ENCODE measurements at regions not wholly inside any gene's neighbourhood (a gene's known extent, or its start where the extent isn't known, plus 50 kb on each side); places are given as distances from the start of the nearest gene placed in this dataset.

- TF ChIP-seq, protein P1, sequence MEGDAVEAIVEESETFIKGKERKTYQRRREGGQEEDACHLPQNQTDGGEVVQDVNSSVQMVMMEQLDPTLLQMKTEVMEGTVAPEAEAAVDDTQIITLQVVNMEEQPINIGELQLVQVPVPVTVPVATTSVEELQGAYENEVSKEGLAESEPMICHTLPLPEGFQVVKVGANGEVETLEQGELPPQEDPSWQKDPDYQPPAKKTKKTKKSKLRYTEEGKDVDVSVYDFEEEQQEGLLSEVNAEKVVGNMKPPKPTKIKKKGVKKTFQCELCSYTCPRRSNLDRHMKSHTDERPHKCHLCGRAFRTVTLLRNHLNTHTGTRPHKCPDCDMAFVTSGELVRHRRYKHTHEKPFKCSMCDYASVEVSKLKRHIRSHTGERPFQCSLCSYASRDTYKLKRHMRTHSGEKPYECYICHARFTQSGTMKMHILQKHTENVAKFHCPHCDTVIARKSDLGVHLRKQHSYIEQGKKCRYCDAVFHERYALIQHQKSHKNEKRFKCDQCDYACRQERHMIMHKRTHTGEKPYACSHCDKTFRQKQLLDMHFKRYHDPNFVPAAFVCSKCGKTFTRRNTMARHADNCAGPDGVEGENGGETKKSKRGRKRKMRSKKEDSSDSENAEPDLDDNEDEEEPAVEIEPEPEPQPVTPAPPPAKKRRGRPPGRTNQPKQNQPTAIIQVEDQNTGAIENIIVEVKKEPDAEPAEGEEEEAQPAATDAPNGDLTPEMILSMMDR (IDR thresholded peaks at IDR 0.05; ENCODE audit: control extremely low read depth, extremely low read depth) = no peak
- 97 to 98% methylated on average over 4 of the region's 4 CpGs for WGBS, 2 donors
- no peak overlapping the region for H3K9ac ChIP-seq (ENCODE audit: insufficient read depth in 1 of 2, low read length in 2 of 2)
- H3K4me3 ChIP-seq = no peak overlapping the region
- H3K27me3 ChIP-seq (ENCODE audit: control insufficient read depth in 3 of 3, insufficient read depth in 3 of 3, low read length in 2 of 3) = no peaks in the 10 kb centered on the region
- H3K9me3 ChIP-seq (ENCODE audit: control insufficient read depth in 4 of 4, insufficient read depth in 3 of 4, low read length in 3 of 4) = no peaks in the 10 kb centered on the region
- H3K27ac ChIP-seq (ENCODE audit: low read depth in 1 of 2, low read length in 1 of 2) = no peak overlapping the region
- no peaks in the 10 kb centered on the region for H3K36me3 ChIP-seq (ENCODE audit: control insufficient read depth in 4 of 4, insufficient read depth in 4 of 4, low read length in 4 of 4)
- peaks cover 0 to 2% (median 0%) of the 10 kb centered on the region in 5 donors for H3K4me1 ChIP-seq (ENCODE audit: control insufficient read depth in 5 of 5, insufficient read depth in 5 of 5, low read length in 5 of 5)
- DNase-seq (no peak), ATAC-seq (ENCODE audit: insufficient read depth, low FRiP score) (no peak)
These were observed 55.6 kb upstream of the TMEM17 start for GRCh38 chr2:62561586-62561985.

DNA sequence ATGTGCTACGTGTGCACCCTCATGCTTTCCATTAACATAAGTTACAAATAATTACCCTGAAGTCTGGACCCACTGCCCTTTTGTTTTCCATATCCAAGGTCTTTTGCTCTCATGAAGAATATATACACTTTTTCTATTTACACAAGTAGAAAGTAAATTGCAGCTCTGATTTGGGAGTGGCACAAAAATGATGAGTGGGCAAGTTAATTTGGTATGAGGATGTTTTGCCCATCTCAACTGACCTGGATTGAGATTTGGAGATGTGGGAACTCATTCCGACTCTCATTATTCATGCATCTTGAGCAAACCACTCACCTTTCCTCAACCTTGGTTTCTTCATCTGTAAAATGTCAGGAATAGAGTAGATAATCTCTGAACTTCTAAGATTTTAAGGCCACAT lies 53.6 kb upstream of the TMEM17 start:
- TF ChIP-seq, protein P1 (IDR thresholded peaks at IDR 0.05; ENCODE audit: control extremely low read depth, extremely low read depth) = no peak
- WGBS, 2 donors = 79 to 92% methylated on average over 2 of the region's 2 CpGs

DNA sequence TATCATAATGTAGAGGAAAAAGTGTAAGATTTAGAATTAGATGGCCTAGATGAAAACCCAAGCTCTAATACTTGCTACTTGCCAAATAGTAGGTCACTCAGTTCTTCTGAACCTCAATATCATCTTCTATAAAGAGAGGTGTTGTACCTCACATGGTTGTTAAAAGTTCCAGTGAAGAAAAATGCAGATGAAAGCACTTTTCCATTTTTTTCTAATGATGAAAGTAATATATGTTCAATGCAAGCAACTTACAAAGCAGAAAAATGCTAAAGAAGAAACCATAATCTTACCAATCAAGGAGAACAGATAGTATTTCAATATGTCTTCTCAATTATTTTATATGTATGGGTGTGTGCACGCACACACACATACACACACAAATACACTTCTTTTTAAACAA lies 52.7 kb upstream of the TMEM17 start:
- 89 to 97% methylated on average over 1 of the region's 1 CpG for WGBS, 2 donors
- Histone ChIP-seq H3K27me3 (ENCODE audit: control insufficient read depth in 3 of 3, insufficient read depth in 3 of 3, low read length in 2 of 3) (no peaks in the 10 kb centered on the region), H3K9me3 (ENCODE audit: control insufficient read depth in 4 of 4, insufficient read depth in 3 of 4, low read length in 3 of 4) (no peaks in the 10 kb centered on the region), H3K9ac (ENCODE audit: insufficient read depth in 1 of 2, low read length in 2 of 2) (no peak overlapping the region), H3K27ac (ENCODE audit: low read depth in 1 of 2, low read length in 1 of 2) (no peak overlapping the region), H3K4me3 (no peak overlapping the region), H3K4me1 (ENCODE audit: control insufficient read depth in 5 of 5, insufficient read depth in 5 of 5, low read length in 5 of 5) (no peaks in the 10 kb centered on the region), H3K36me3 (ENCODE audit: control insufficient read depth in 4 of 4, insufficient read depth in 4 of 4, low read length in 4 of 4) (no peaks in the 10 kb centered on the region)
- DNase-seq = no peak
- no peak for ATAC-seq (ENCODE audit: insufficient read depth, low FRiP score)
- TF ChIP-seq, protein P1 (IDR thresholded peaks at IDR 0.05; ENCODE audit: control extremely low read depth, extremely low read depth) = no peak

More for the DNA sequence above, 53.6 kb upstream of the TMEM17 start:
- no peak overlapping the region for H3K9ac ChIP-seq (ENCODE audit: insufficient read depth in 1 of 2, low read length in 2 of 2)
- no peak overlapping the region for H3K4me3 ChIP-seq
- H3K27ac ChIP-seq (ENCODE audit: low read depth in 1 of 2, low read length in 1 of 2) = no peak overlapping the region
- no peaks in the 10 kb centered on the region for H3K36me3 ChIP-seq (ENCODE audit: control insufficient read depth in 4 of 4, insufficient read depth in 4 of 4, low read length in 4 of 4)
- no peaks in the 10 kb centered on the region for H3K9me3 ChIP-seq (ENCODE audit: control insufficient read depth in 4 of 4, insufficient read depth in 3 of 4, low read length in 3 of 4)
- no peak for ATAC-seq (ENCODE audit: insufficient read depth, low FRiP score)
- no peaks in the 10 kb centered on the region for H3K4me1 ChIP-seq (ENCODE audit: control insufficient read depth in 5 of 5, insufficient read depth in 5 of 5, low read length in 5 of 5)
- no peak for DNase-seq
- no peaks in the 10 kb centered on the region for H3K27me3 ChIP-seq (ENCODE audit: control insufficient read depth in 3 of 3, insufficient read depth in 3 of 3, low read length in 2 of 3)

DNA sequence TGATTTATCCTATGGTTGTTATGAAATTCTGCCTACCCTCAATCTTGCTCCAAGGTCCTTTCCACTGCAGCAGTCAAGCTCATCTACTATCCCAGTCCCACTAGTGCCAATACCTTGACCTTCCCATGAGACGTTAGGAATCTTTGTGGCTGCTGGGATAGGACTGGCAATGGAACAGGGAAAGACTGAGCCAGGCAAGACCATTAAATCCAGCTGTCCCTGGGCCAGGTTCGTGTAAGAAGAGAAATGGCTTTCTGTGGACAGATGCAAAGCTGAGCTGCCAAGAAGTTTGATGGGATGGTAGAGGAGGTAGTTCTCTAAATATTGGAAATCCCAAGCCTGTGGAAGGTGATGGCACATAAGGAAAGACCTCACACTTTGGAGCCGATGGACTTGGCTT lies 50.1 kb upstream of the TMEM17 start:
- no peaks in the 10 kb centered on the region for H3K27me3 ChIP-seq (ENCODE audit: control insufficient read depth in 3 of 3, insufficient read depth in 3 of 3, low read length in 2 of 3)
- ATAC-seq (ENCODE audit: insufficient read depth, low FRiP score) = no peak
- no peak for DNase-seq
- TF ChIP-seq, protein P1 (IDR thresholded peaks at IDR 0.05; ENCODE audit: control extremely low read depth, extremely low read depth) = no peak
- H3K4me1 ChIP-seq (ENCODE audit: control insufficient read depth in 5 of 5, insufficient read depth in 5 of 5, low read length in 5 of 5) = no peaks in the 10 kb centered on the region
- 65 to 71% methylated on average over 3 of the region's 3 CpGs for WGBS, 2 donors
- H3K9ac ChIP-seq (ENCODE audit: insufficient read depth in 1 of 2, low read length in 2 of 2) = no peak overlapping the region
- no peaks in the 10 kb centered on the region for H3K9me3 ChIP-seq (ENCODE audit: control insufficient read depth in 4 of 4, insufficient read depth in 3 of 4, low read length in 3 of 4)
- no peak overlapping the region for H3K4me3 ChIP-seq
- no peak overlapping the region for H3K27ac ChIP-seq (ENCODE audit: low read depth in 1 of 2, low read length in 1 of 2)
- no peaks in the 10 kb centered on the region for H3K36me3 ChIP-seq (ENCODE audit: control insufficient read depth in 4 of 4, insufficient read depth in 4 of 4, low read length in 4 of 4)

Measured in lung (tissue), 11 donors.